ENCODE measurements at regions not wholly inside any gene's neighbourhood (a gene's known extent, or its start where the extent isn't known, plus 50 kb on each side); places are given as distances from the start of the nearest gene placed in this dataset.

DNA sequence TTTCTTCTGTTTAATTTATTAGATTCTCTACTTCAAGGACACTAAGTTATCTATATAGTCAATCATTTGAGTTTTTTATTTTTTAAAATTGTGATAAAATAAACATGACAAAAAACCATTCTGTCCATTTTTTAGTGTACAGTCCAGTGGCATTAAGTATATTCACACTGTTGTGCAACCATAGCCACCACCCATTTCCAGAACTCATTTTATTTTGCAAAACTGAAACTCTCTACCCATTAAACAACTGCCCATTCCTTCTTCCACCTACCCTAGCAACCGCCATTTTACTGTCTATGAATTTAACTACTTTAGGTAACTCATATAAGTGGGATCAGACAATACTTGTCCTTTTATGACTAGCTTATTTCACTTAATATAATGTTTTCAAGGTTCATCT, 275.6 kb downstream of the SH3GL2 start:
- no peaks in the 10 kb centered on the region for H3K4me1 ChIP-seq (replicated peaks in 1 of 2; ENCODE audit: control insufficient read depth in 2 of 2, insufficient read depth in 2 of 2, low read length in 2 of 2)
- ChIA-PET CTCF (ENCODE audit: low intra/inter-chr PET ratio) (no interaction called here), POLR2A (no interaction called here)
- in situ Hi-C loops (cut with MboI) (no loop called here), intact Hi-C loops (cut with micrococcal nuclease) (no loop called here)
- no peaks in the 10 kb centered on the region for H4K20me1 ChIP-seq (replicated peaks; ENCODE audit: control insufficient read depth, insufficient read depth, low read length)
- H3K4me3 ChIP-seq = no peak overlapping the region
- no peaks in the 10 kb centered on the region for H3K9me1 ChIP-seq (ENCODE audit: control insufficient read depth, insufficient read depth, low read length)
- no peak overlapping the region for H3K9ac ChIP-seq (ENCODE audit: insufficient read depth in 1 of 2, low read depth in 2 of 2, low read length in 2 of 2)
- no peaks in the 10 kb centered on the region for H3K27me3 ChIP-seq (ENCODE audit: control insufficient read depth in 2 of 2, insufficient read depth in 2 of 2, low read length in 2 of 2)
- TF ChIP-seq, protein P1, sequence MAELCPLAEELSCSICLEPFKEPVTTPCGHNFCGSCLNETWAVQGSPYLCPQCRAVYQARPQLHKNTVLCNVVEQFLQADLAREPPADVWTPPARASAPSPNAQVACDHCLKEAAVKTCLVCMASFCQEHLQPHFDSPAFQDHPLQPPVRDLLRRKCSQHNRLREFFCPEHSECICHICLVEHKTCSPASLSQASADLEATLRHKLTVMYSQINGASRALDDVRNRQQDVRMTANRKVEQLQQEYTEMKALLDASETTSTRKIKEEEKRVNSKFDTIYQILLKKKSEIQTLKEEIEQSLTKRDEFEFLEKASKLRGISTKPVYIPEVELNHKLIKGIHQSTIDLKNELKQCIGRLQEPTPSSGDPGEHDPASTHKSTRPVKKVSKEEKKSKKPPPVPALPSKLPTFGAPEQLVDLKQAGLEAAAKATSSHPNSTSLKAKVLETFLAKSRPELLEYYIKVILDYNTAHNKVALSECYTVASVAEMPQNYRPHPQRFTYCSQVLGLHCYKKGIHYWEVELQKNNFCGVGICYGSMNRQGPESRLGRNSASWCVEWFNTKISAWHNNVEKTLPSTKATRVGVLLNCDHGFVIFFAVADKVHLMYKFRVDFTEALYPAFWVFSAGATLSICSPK (IDR thresholded peaks at IDR 0.05; ENCODE audit: borderline replicate concordance) = no peak
- TF ChIP-seq CREM (IDR thresholded peaks at IDR 0.05; ENCODE audit: low read depth) (no peak), ZNF140 (CRISPR knock-in tag; IDR thresholded peaks at IDR 0.05) (no peak), HMG20A (CRISPR knock-in tag; conservative IDR thresholded peaks at IDR 0.05) (no peak), TBP (optimal IDR thresholded peaks at IDR 0.05; ENCODE audit: low read depth, low read length) (no peak), ZNF263 (CRISPR knock-in tag; IDR thresholded peaks at IDR 0.05; ENCODE audit: borderline replicate concordance) (no peak), CBFA2T2 (conservative IDR thresholded peaks at IDR 0.05) (no peak), BCOR (IDR thresholded peaks at IDR 0.05) (no peak), POLR2G (IDR thresholded peaks at IDR 0.05; ENCODE audit: low read depth, low read length) (no peak), RUNX1 (IDR thresholded peaks at IDR 0.05; ENCODE audit: low read depth) (no peak), ZNF197 (CRISPR knock-in tag; IDR thresholded peaks at IDR 0.05; ENCODE audit: low read depth) (no peak), ZSCAN32 (CRISPR knock-in tag; IDR thresholded peaks at IDR 0.05) (no peak), EP300 (IDR thresholded peaks at IDR 0.05; ENCODE audit: low read length) (no peak), TGIF2 (CRISPR knock-in tag; IDR thresholded peaks at IDR 0.05) (no peak), CHD1 (IDR thresholded peaks at IDR 0.05; ENCODE audit: low read length) (no peak), ELF1 (tag; IDR thresholded peaks at IDR 0.05) (no peak)
- TF ChIP-seq, protein P2, sequence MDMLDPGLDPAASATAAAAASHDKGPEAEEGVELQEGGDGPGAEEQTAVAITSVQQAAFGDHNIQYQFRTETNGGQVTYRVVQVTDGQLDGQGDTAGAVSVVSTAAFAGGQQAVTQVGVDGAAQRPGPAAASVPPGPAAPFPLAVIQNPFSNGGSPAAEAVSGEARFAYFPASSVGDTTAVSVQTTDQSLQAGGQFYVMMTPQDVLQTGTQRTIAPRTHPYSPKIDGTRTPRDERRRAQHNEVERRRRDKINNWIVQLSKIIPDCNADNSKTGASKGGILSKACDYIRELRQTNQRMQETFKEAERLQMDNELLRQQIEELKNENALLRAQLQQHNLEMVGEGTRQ (CRISPR knock-in tag; IDR thresholded peaks at IDR 0.05) = no peak
- TF ChIP-seq, protein P3, sequence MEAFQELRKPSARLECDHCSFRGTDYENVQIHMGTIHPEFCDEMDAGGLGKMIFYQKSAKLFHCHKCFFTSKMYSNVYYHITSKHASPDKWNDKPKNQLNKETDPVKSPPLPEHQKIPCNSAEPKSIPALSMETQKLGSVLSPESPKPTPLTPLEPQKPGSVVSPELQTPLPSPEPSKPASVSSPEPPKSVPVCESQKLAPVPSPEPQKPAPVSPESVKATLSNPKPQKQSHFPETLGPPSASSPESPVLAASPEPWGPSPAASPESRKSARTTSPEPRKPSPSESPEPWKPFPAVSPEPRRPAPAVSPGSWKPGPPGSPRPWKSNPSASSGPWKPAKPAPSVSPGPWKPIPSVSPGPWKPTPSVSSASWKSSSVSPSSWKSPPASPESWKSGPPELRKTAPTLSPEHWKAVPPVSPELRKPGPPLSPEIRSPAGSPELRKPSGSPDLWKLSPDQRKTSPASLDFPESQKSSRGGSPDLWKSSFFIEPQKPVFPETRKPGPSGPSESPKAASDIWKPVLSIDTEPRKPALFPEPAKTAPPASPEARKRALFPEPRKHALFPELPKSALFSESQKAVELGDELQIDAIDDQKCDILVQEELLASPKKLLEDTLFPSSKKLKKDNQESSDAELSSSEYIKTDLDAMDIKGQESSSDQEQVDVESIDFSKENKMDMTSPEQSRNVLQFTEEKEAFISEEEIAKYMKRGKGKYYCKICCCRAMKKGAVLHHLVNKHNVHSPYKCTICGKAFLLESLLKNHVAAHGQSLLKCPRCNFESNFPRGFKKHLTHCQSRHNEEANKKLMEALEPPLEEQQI (IDR thresholded peaks at IDR 0.05) = no peak
- TF ChIP-seq, protein P4, sequence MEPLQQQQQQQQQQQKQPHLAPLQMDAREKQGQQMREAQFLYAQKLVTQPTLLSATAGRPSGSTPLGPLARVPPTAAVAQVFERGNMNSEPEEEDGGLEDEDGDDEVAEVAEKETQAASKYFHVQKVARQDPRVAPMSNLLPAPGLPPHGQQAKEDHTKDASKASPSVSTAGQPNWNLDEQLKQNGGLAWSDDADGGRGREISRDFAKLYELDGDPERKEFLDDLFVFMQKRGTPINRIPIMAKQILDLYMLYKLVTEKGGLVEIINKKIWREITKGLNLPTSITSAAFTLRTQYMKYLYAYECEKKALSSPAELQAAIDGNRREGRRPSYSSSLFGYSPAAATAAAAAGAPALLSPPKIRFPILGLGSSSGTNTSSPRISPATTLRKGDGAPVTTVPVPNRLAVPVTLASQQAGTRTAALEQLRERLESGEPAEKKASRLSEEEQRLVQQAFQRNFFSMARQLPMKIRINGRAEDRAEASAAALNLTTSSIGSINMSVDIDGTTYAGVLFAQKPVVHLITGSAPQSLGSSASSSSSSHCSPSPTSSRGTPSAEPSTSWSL (CRISPR knock-in tag; IDR thresholded peaks at IDR 0.05; ENCODE audit: borderline replicate concordance) = no peak
- no peaks in the 10 kb centered on the region for H3K36me3 ChIP-seq (ENCODE audit: control insufficient read depth, insufficient read depth, low read length)
- FAIRE-seq = no peak
- no peak for ATAC-seq
- no TSS peak for BruUV-seq (replicated peaks)
- WGBS (ENCODE audit: insufficient coverage, low coverage, missing lambda C conversion rate) = 0% methylated on average over 1 of the region's 1 CpG
- no peak overlapping the region for H3K4me2 ChIP-seq (ENCODE audit: insufficient read depth, low read length)
- H3K27ac ChIP-seq (ENCODE audit: extremely low read depth, low read depth, low read length) = no peak overlapping the region
- no peak overlapping the region for H2AFZ ChIP-seq (ENCODE audit: low read depth, low read length)
- DNase-seq (ENCODE audit: extremely low read depth in 1 of 4, low spot score in 3 of 4) = no peak
- H3K79me2 ChIP-seq (ENCODE audit: control insufficient read depth, insufficient read depth, low read length) = no peaks in the 10 kb centered on the region
- no peaks in the 10 kb centered on the region for H3K9me3 ChIP-seq (replicated peaks; ENCODE audit: control insufficient read depth, insufficient read depth, low read depth, low read length)

Data from K562 (cell line).